ENCODE measurements at regions not wholly inside any gene's neighbourhood (a gene's known extent, or its start where the extent isn't known, plus 50 kb on each side); places are given as distances from the start of the nearest gene placed in this dataset.
"Not testable (repeated sequence)": the region's sequence is repeated elsewhere in the genome, so short reads cannot be mapped to it uniquely, and the experiment has no call there.

- TF ChIP-seq CTCF (IDR thresholded peaks at IDR 0.05), result no peak
- H3K4me1 ChIP-seq (ENCODE audit: control insufficient read depth in 1 of 2, insufficient read depth in 1 of 2, low read depth in 1 of 2, low read length in 1 of 2), result no peaks in the 10 kb centered on the region
- H3K27ac ChIP-seq, result no peak overlapping the region
- H3K4me3 ChIP-seq (ENCODE audit: low read depth in 1 of 2, low read length in 1 of 2), result no peak overlapping the region
- H3K27me3 ChIP-seq, result no peaks in the 10 kb centered on the region
- H3K9me3 ChIP-seq, result no peaks in the 10 kb centered on the region
- H3K36me3 ChIP-seq, result no peaks in the 10 kb centered on the region
Measured at GRCh38 chr6:105678516-105678915, 275.6 kb upstream of the PREP start.

- Histone ChIP-seq H3K4me1 (ENCODE audit: control insufficient read depth in 1 of 2, insufficient read depth in 1 of 2, low read depth in 1 of 2, low read length in 1 of 2) (no peaks in the 10 kb centered on the region), H3K27me3 (no peaks in the 10 kb centered on the region)
- TF ChIP-seq CTCF (IDR thresholded peaks at IDR 0.05), result no peak
Measured at GRCh38 chr6:105677671-105678475, 275.0 kb upstream of the PREP start.

GRCh38 chr6:105676857-105677256 lies 274.0 kb upstream of the PREP start:
- H3K36me3 ChIP-seq, result no peaks in the 10 kb centered on the region
- no peaks in the 10 kb centered on the region for H3K4me1 ChIP-seq (ENCODE audit: control insufficient read depth in 1 of 2, insufficient read depth in 1 of 2, low read depth in 1 of 2, low read length in 1 of 2)
- no peaks in the 10 kb centered on the region for H3K27me3 ChIP-seq
- TF ChIP-seq CTCF (IDR thresholded peaks at IDR 0.05), result no peak
- no peak overlapping the region for H3K27ac ChIP-seq
- no peak overlapping the region for H3K4me3 ChIP-seq (ENCODE audit: low read depth in 1 of 2, low read length in 1 of 2)
- no peaks in the 10 kb centered on the region for H3K9me3 ChIP-seq

More at GRCh38 chr6:105677671-105678475, 275.0 kb upstream of the PREP start:
- H3K9me3 ChIP-seq, result no peaks in the 10 kb centered on the region
- H3K36me3 ChIP-seq, result no peaks in the 10 kb centered on the region
- no peak overlapping the region for H3K27ac ChIP-seq
- H3K4me3 ChIP-seq (ENCODE audit: low read depth in 1 of 2, low read length in 1 of 2), result no peak overlapping the region

GRCh38 chr6:105675715-105676397 lies 273.0 kb upstream of the PREP start:
- Histone ChIP-seq H3K9me3 (no peaks in the 10 kb centered on the region), H3K4me3 (ENCODE audit: low read depth in 1 of 2, low read length in 1 of 2) (no peak overlapping the region), H3K27ac (no peak overlapping the region), H3K27me3 (no peaks in the 10 kb centered on the region), H3K36me3 (no peaks in the 10 kb centered on the region), H3K4me1 (ENCODE audit: control insufficient read depth in 1 of 2, insufficient read depth in 1 of 2, low read depth in 1 of 2, low read length in 1 of 2) (no peaks in the 10 kb centered on the region)
- TF ChIP-seq CTCF (IDR thresholded peaks at IDR 0.05), result no peak

- H3K27me3 ChIP-seq; H3K4me3 ChIP-seq (ENCODE audit: low read depth in 1 of 2, low read length in 1 of 2); H3K27ac ChIP-seq; H3K9me3 ChIP-seq; H3K4me1 ChIP-seq (ENCODE audit: control insufficient read depth in 1 of 2, insufficient read depth in 1 of 2, low read depth in 1 of 2, low read length in 1 of 2); H3K36me3 ChIP-seq: not testable (repeated sequence)
Measured at GRCh38 chr6:105672856-105673538, 270.1 kb upstream of the PREP start.

- no peaks in the 10 kb centered on the region for H3K9me3 ChIP-seq
- no peaks in the 10 kb centered on the region for H3K36me3 ChIP-seq
- TF ChIP-seq CTCF (IDR thresholded peaks at IDR 0.05), result no peak
- no peaks in the 10 kb centered on the region for H3K27me3 ChIP-seq
- H3K4me3 ChIP-seq (ENCODE audit: low read depth in 1 of 2, low read length in 1 of 2), result no peak overlapping the region
- H3K4me1 ChIP-seq (ENCODE audit: control insufficient read depth in 1 of 2, insufficient read depth in 1 of 2, low read depth in 1 of 2, low read length in 1 of 2), result no peaks in the 10 kb centered on the region
- no peak overlapping the region for H3K27ac ChIP-seq
Measured at GRCh38 chr6:105669232-105669631, 266.4 kb upstream of the PREP start.
